ENCODE measurements at regions not wholly inside any gene's neighbourhood (a gene's known extent, or its start where the extent isn't known, plus 50 kb on each side); places are given as distances from the start of the nearest gene placed in this dataset.

- no peak for DNase-seq (ENCODE audit: low spot score)
Measured at GRCh38 chr2:103520547-103520946, 758.7 kb downstream of the TMEM182 start.

GRCh38 chr2:103525756-103526155 lies 763.9 kb downstream of the TMEM182 start:
- DNase-seq (ENCODE audit: low spot score), result no peak

GRCh38 chr2:103526757-103527156 lies 764.9 kb downstream of the TMEM182 start:
- no peak for DNase-seq (ENCODE audit: low spot score)

GRCh38 chr2:103527278-103527677 lies 765.4 kb downstream of the TMEM182 start:
- no peak for DNase-seq (ENCODE audit: low spot score)

- no peak for DNase-seq (ENCODE audit: low spot score)
Measured at GRCh38 chr2:103529798-103530502, 768.1 kb downstream of the TMEM182 start.

GRCh38 chr2:103552775-103553174 lies 790.9 kb downstream of the TMEM182 start:
- no peak for DNase-seq (ENCODE audit: low spot score)

GRCh38 chr2:103594823-103595222 lies 833.0 kb downstream of the TMEM182 start:
- no peak for DNase-seq (ENCODE audit: low spot score)

- DNase-seq (ENCODE audit: low spot score), result no peak
Measured at GRCh38 chr2:103605071-103605780, 843.4 kb downstream of the TMEM182 start.

GRCh38 chr2:103615611-103616105 lies 853.8 kb downstream of the TMEM182 start:
- DNase-seq (ENCODE audit: low spot score), result no peak

GRCh38 chr2:103616891-103617290 lies 855.1 kb downstream of the TMEM182 start:
- no peak for DNase-seq (ENCODE audit: low spot score)

GRCh38 chr2:103618112-103618511 lies 856.3 kb downstream of the TMEM182 start:
- DNase-seq (ENCODE audit: low spot score), result no peak

- no peak for DNase-seq (ENCODE audit: low spot score)
Measured at GRCh38 chr2:103627301-103627700, 865.5 kb downstream of the TMEM182 start.

- DNase-seq (ENCODE audit: low spot score), result no peak
Measured at GRCh38 chr2:103638978-103639377, 877.1 kb downstream of the TMEM182 start.

- no peak for DNase-seq (ENCODE audit: low spot score)
Measured at GRCh38 chr2:103656558-103656957, 894.7 kb downstream of the TMEM182 start.

- no peak for DNase-seq (ENCODE audit: low spot score)
Measured at GRCh38 chr2:103660519-103660918, 898.7 kb downstream of the TMEM182 start.

- no peak for DNase-seq (ENCODE audit: low spot score)
Measured at GRCh38 chr2:103660947-103661346, 899.1 kb downstream of the TMEM182 start.

GRCh38 chr2:103664690-103665089 lies 902.9 kb downstream of the TMEM182 start:
- no peak for DNase-seq (ENCODE audit: low spot score)

- no peak for DNase-seq (ENCODE audit: low spot score)
Measured at GRCh38 chr2:103667335-103667884, 905.6 kb downstream of the TMEM182 start.

GRCh38 chr2:103669531-103669930 lies 907.7 kb downstream of the TMEM182 start:
- no peak for DNase-seq (ENCODE audit: low spot score)
